Kidney glomerular epithelial cell (primary cell): ENCODE measurements at regions not wholly inside any gene's neighbourhood (a gene's known extent, or its start where the extent isn't known, plus 50 kb on each side); places are given as distances from the start of the nearest gene placed in this dataset.
"Not testable (repeated sequence)": the region's sequence is repeated elsewhere in the genome, so short reads cannot be mapped to it uniquely, and the experiment has no call there.

Experiments
- DNase-seq: peaks from one replicate; lab custom pipeline; 2025; lab: John Stamatoyannopoulos, UW

DNA sequence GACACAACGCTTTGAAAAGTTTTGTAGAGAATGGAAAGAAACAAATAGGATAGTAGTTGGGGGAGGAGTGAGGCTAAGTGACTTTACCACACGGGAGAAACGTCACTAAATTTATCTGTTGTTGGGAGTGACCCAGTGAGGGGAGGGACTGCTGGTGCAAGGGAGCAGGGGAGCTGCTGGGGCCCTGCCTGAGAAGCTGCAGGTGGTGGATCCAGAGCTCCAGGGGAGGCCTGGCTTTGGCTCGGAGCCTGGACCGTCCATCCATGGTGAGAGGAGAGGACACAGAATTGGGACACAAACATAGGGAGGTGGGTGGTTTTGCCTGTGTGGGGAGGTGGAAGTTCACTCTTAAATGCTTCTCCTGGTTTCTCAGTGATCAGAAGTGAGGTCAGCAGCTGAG is 107.6 kb downstream of the GOSR1 start:
- no peak for DNase-seq

DNA sequence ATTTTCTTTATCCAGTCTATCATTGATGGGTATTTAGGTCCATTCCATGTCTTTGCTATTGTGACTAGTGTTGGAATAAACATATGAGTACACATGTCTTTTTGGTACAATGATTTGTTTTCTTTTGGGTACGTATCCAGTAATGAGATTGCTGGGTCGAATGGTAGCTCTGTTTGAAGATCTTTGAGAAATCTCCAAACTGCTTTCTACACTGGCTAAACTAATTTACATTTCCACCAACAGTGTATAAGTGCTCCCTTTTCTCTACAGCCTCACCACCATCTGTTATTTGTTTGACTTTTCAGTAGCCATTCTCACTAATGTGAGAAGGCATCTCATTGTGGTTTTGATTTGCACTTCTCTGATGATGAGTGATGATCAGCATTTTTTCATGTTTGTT is 103.7 kb downstream of the GOSR1 start:
- DNase-seq = no peak

DNA sequence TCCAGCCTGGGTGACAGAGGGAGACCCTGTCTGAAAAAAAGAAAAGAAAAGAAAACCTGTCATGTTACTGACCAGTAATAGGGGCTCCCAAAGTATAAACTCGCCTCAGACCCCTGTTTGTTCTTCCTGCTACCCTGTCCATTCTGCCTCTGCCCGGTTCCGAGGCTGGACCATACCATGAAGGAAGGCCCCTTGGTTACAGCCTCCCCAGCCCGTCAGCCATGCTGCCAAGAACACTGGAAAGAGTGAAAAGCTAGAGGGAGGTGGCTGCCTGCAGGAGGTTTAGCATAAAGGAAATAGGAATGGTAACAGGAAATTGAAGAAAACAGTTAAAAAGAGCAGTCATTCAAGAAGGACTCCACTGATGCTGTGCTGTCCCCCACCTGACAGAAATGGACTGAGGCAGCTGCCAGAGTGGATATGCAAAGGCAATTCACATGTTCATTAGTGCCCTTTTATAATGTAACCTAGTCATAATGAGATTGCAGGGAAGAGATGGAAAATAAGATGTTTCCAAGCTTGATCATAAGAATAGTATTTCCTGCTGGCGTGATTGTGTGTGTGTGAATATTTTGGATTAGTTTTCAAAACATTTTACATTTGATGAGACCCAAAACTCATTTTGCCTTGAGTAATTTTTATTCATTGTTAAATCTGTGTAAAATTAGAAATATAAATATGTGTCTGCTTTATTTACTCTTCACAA is 102.6 kb downstream of the GOSR1 start:
- DNase-seq = no peak

DNA sequence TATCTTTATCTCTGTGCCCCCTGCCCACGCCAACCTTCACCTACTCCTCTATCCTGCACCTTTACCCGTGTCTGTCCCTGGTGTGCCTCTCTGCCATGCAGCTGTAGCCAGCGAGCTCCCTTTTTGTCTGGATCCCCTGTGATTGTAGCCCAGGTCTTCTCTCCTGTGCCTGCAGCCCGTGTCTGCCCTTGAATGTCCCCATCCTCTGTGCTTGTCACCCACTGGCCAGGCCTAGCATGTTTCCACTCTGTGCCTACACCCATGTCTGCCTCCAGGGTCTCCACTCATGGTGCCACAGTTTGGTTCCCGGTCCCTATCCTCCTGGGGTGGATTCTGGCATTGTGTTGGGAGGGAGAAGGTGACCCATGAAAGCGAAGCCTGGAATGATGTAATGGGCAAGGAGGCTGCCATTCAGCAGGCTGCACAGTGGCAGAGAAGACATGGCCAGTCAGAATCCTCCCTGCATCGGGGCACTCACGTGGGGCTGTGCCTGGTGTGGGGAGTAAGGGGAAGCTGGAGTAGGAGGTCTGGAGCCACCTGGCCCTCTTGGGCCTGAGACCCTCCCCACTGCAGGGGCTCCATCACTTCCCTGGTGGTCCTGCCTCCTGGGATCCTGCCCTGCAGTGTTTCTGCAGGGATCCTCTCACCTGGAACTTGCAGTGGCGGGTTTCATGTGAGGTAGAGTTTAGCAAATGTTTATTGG is 101.0 kb downstream of the GOSR1 start:
- not testable (repeated sequence) for DNase-seq
